Neural progenitor cell (in vitro differentiated cells): ENCODE measurements at regions not wholly inside any gene's neighbourhood (a gene's known extent, or its start where the extent isn't known, plus 50 kb on each side); places are given as distances from the start of the nearest gene placed in this dataset.

Experiments used
- DNase-seq: peaks from one replicate; pipeline ENCODE4 v3.0.0-alpha.2; 2016; ENCODE audit warnings: low spot score
- H2AFZ ChIP-seq: fragments of 200-600 bp; sonication (generic); replicated peaks from 2 replicates; pipeline ENCODE4 v1.6.1; 2016; ENCODE audit warnings: antibody characterized with exemption
- H3F3A ChIP-seq: fragments of 200-600 bp; sonication (generic); 2 replicates; pipeline ENCODE4 v1.6.1; 2016; ENCODE audit warnings: antibody characterized with exemption, low read depth
- H3K27ac ChIP-seq: fragments of 200-600 bp; sonication (generic); 2 replicates; pipeline ENCODE4 v1.5.1; 2016; ENCODE audit warnings: mild to moderate bottlenecking
- H3K27me3 ChIP-seq: fragments of 200-600 bp; sonication (generic); 2 replicates; pipeline ENCODE4 v1.6.1; 2016; ENCODE audit warnings: mild to moderate bottlenecking, moderate library complexity
- H3K36me3 ChIP-seq: fragments of 200-600 bp; sonication (generic); 2 replicates; pipeline ENCODE4 v1.5.1; 2016
- H3K4me1 ChIP-seq: fragments of 200-600 bp; sonication (generic); 2 replicates; pipeline ENCODE4 v1.6.1; 2016; ENCODE audit warnings: mixed run types
- H3K4me2 ChIP-seq: fragments of 200-600 bp; sonication (generic); 2 replicates; pipeline ENCODE4 v1.6.1; 2016
- H3K4me3 ChIP-seq: fragments of 200-600 bp; sonication (generic); 2 replicates; pipeline ENCODE4 v1.5.1; 2016
- H3K79me2 ChIP-seq: fragments of 200-600 bp; sonication (generic); 2 replicates; pipeline ENCODE4 v1.6.1; 2016; ENCODE audit warnings: low read depth
- H3K9ac ChIP-seq: fragments of 200-600 bp; sonication (generic); 2 replicates; pipeline ENCODE4 v1.6.1; 2016
- H3K9me3 ChIP-seq: fragments of 200-600 bp; sonication (generic); 2 replicates; pipeline ENCODE4 v1.5.1; 2016; ENCODE audit warnings: low read depth
- H4K20me1 ChIP-seq: fragments of 200-600 bp; sonication (generic); 2 replicates; pipeline ENCODE4 v1.6.1; 2016; ENCODE audit warnings: low read depth
- H3K27ac Mint-ChIP-seq: 3 replicates; pipeline ENCODE4 v1.8.0; 2021; ENCODE audit warnings: mixed read lengths
- H3K27me3 Mint-ChIP-seq: 2 replicates; pipeline ENCODE4 v1.8.0; 2022; ENCODE audit warnings: low read depth, mild to moderate bottlenecking, inconsistent platforms, moderate library complexity, mixed read lengths; ENCODE audit not compliant: insufficient read depth
- H3K36me3 Mint-ChIP-seq: 3 replicates; pipeline ENCODE4 v1.8.0; 2021; ENCODE audit warnings: mixed read lengths
- H3K4me1 Mint-ChIP-seq: 3 replicates; pipeline ENCODE4 v1.8.0; 2021; ENCODE audit warnings: mixed read lengths
- H3K4me3 Mint-ChIP-seq: 3 replicates; pipeline ENCODE4 v1.8.0; 2021; ENCODE audit warnings: mild to moderate bottlenecking, moderate library complexity, mixed read lengths
- H3K9me3 Mint-ChIP-seq: 3 replicates; pipeline ENCODE4 v1.8.0; 2020; ENCODE audit warnings: mixed read lengths
- CTCF ChIP-seq: fragments of 200-600 bp; sonication (generic); IDR thresholded peaks from 2 replicates; pipeline ENCODE4 v1.5.1; 2017; ENCODE audit warnings: antibody characterized with exemption, mild to moderate bottlenecking
- EZH2 ChIP-seq: fragments of 200-600 bp; sonication (generic); IDR thresholded peaks from 2 replicates; pipeline ENCODE4 v1.6.1; 2017; ENCODE audit warnings: antibody characterized with exemption, mild to moderate bottlenecking, moderate library complexity
- EZH2phosphoT487 ChIP-seq: fragments of 200-600 bp; sonication (generic); IDR thresholded peaks from 2 replicates; pipeline ENCODE4 v1.6.1; 2017; ENCODE audit warnings: antibody characterized with exemption

GRCh38 chr20:54897787-54898186 lies 422.4 kb downstream of the DOK5 start:
- TF ChIP-seq EZH2 (no peak), CTCF (no peak)
- H3K36me3 Mint-ChIP-seq: no peaks in the 10 kb centered on the region
- H3K4me1 Mint-ChIP-seq: no peaks in the 10 kb centered on the region
- Histone ChIP-seq H3K9ac (no peak overlapping the region), H4K20me1 (no peaks in the 10 kb centered on the region), H3K27me3 (no peaks in the 10 kb centered on the region), H3F3A (no peaks in the 10 kb centered on the region), H2AFZ (no peak overlapping the region), H3K4me3 (no peak overlapping the region), H3K4me2 (no peak overlapping the region), H3K27ac (no peak overlapping the region), H3K4me1 (no peaks in the 10 kb centered on the region), H3K36me3 (no peaks in the 10 kb centered on the region), H3K9me3 (no peaks in the 10 kb centered on the region), H3K79me2 (no peaks in the 10 kb centered on the region)
- no peak overlapping the region for H3K4me3 Mint-ChIP-seq
- peaks cover 18% of the 10 kb centered on the region for H3K9me3 Mint-ChIP-seq
- H3K27ac Mint-ChIP-seq: no peak overlapping the region
- DNase-seq: no peak
- no peaks in the 10 kb centered on the region for H3K27me3 Mint-ChIP-seq

- no peaks in the 10 kb centered on the region for H3K27me3 Mint-ChIP-seq
- H2AFZ ChIP-seq: no peak overlapping the region
- no peaks in the 10 kb centered on the region for H3K79me2 ChIP-seq
- no peak overlapping the region for H3K4me3 Mint-ChIP-seq
- no peaks in the 10 kb centered on the region for H3K36me3 ChIP-seq
- no peaks in the 10 kb centered on the region for H3K36me3 Mint-ChIP-seq
- H3K27ac ChIP-seq: no peak overlapping the region
- no peaks in the 10 kb centered on the region for H3K4me1 Mint-ChIP-seq
- H3K4me1 ChIP-seq: no peaks in the 10 kb centered on the region
- no peak overlapping the region for H3K9ac ChIP-seq
- H4K20me1 ChIP-seq: no peaks in the 10 kb centered on the region
- no peak for DNase-seq
- TF ChIP-seq EZH2: no peak
- TF ChIP-seq CTCF: no peak
- no peak for TF ChIP-seq EZH2phosphoT487
- H3K4me2 ChIP-seq: no peak overlapping the region
- H3F3A ChIP-seq: no peaks in the 10 kb centered on the region
- no peak overlapping the region for H3K4me3 ChIP-seq
- no peak overlapping the region for H3K27ac Mint-ChIP-seq
- H3K9me3 ChIP-seq: no peaks in the 10 kb centered on the region
- H3K9me3 Mint-ChIP-seq: no peaks in the 10 kb centered on the region
- no peaks in the 10 kb centered on the region for H3K27me3 ChIP-seq
Measured at GRCh38 chr20:54891907-54892306, 416.5 kb downstream of the DOK5 start.

- Histone ChIP-seq H3K27ac (no peak overlapping the region), H2AFZ (no peak overlapping the region), H4K20me1 (no peaks in the 10 kb centered on the region), H3K4me2 (no peak overlapping the region), H3K4me1 (no peaks in the 10 kb centered on the region), H3F3A (no peaks in the 10 kb centered on the region), H3K27me3 (no peaks in the 10 kb centered on the region), H3K9me3 (no peaks in the 10 kb centered on the region), H3K79me2 (no peaks in the 10 kb centered on the region), H3K4me3 (no peak overlapping the region), H3K36me3 (no peaks in the 10 kb centered on the region), H3K9ac (no peak overlapping the region)
- H3K9me3 Mint-ChIP-seq: peaks cover 8% of the 10 kb centered on the region
- H3K4me3 Mint-ChIP-seq: no peak overlapping the region
- H3K4me1 Mint-ChIP-seq: no peaks in the 10 kb centered on the region
- H3K27me3 Mint-ChIP-seq: no peaks in the 10 kb centered on the region
- H3K36me3 Mint-ChIP-seq: no peaks in the 10 kb centered on the region
- DNase-seq: no peak
- no peak overlapping the region for H3K27ac Mint-ChIP-seq
- TF ChIP-seq EZH2 (no peak), CTCF (no peak), EZH2phosphoT487 (no peak)
Measured at GRCh38 chr20:54879393-54879792, 404.0 kb downstream of the DOK5 start.

- Mint-ChIP-seq H3K27ac (no peak overlapping the region), H3K36me3 (no peaks in the 10 kb centered on the region), H3K4me3 (no peak overlapping the region), H3K9me3 (peaks cover 3% of the 10 kb centered on the region), H3K4me1 (no peaks in the 10 kb centered on the region), H3K27me3 (no peaks in the 10 kb centered on the region)
- DNase-seq: no peak
- no peaks in the 10 kb centered on the region for H3K36me3 ChIP-seq
- H3K4me2 ChIP-seq: no peak overlapping the region
- H3F3A ChIP-seq: no peaks in the 10 kb centered on the region
- no peaks in the 10 kb centered on the region for H3K79me2 ChIP-seq
- no peaks in the 10 kb centered on the region for H4K20me1 ChIP-seq
- no peaks in the 10 kb centered on the region for H3K4me1 ChIP-seq
- H3K27me3 ChIP-seq: no peaks in the 10 kb centered on the region
- TF ChIP-seq CTCF (no peak), EZH2 (no peak)
- H2AFZ ChIP-seq: no peak overlapping the region
- H3K9ac ChIP-seq: no peak overlapping the region
- H3K27ac ChIP-seq: no peak overlapping the region
- H3K4me3 ChIP-seq: no peak overlapping the region
- H3K9me3 ChIP-seq: no peaks in the 10 kb centered on the region
Measured at GRCh38 chr20:54875307-54875706, 399.9 kb downstream of the DOK5 start.
